IMR-90 (cell line): ENCODE measurements at regions not wholly inside any gene's neighbourhood (a gene's known extent, or its start where the extent isn't known, plus 50 kb on each side); places are given as distances from the start of the nearest gene placed in this dataset.

Experiments used
- ATAC-seq: fragments of 200-7000 bp; cut with Tn5 transposase; 2 replicates; pipeline ENCODE4 v1.9.1; 2020; ENCODE audit warnings: low read depth, mild to moderate bottlenecking, moderate library complexity
- BruUV-seq: library from RNA; stranded (reverse); fragments of 400-500 nt; replicated peaks from 2 replicates; lab custom pipeline; 2021; lab: Mats Ljungman, UMichigan
- CTCF ChIA-PET: fragments of 300-600 bp; formaldehyde crosslinking; extraction: SDS; loops from one replicate; lab custom pipeline; 2021; ENCODE audit warnings: antibody characterized with exemption; lab: Yijun Ruan, JAX
- POLR2A ChIA-PET: fragments of 300-600 bp; sonication (Branson Sonifier 250); formaldehyde crosslinking; loops from one replicate; lab custom pipeline; 2022; ENCODE audit warnings: antibody characterized with exemption; ENCODE audit not compliant: unreplicated experiment; lab: Charles Lee
- DNase-seq: peaks from one replicate; pipeline ENCODE4 v3.0.0; 2013
- H2AFZ ChIP-seq: replicated peaks from 2 replicates; pipeline ENCODE3; 2013; ENCODE audit warnings: low read length, mild to moderate bottlenecking; ENCODE audit not compliant: poor library complexity
- H2AK5ac ChIP-seq: 2 replicates; pipeline ENCODE4 v1.6.1; 2013; ENCODE audit warnings: low read depth, low read length, inconsistent platforms
- H2AK9ac ChIP-seq: replicated peaks from 2 replicates; pipeline ENCODE3; 2013; ENCODE audit warnings: mild to moderate bottlenecking, low read depth, low read length, moderate library complexity; ENCODE audit not compliant: poor library complexity
- H2BK120ac ChIP-seq: 2 replicates; pipeline ENCODE4 v1.6.1; 2013; ENCODE audit warnings: low read depth, low read length, inconsistent platforms
- H2BK15ac ChIP-seq: 3 replicates; pipeline ENCODE4 v1.6.1; 2013; ENCODE audit warnings: low read depth, low read length, inconsistent platforms
- H2BK20ac ChIP-seq: 2 replicates; pipeline ENCODE4 v1.6.1; 2013; ENCODE audit warnings: low read depth, mild to moderate bottlenecking, inconsistent platforms, low read length, moderate library complexity
- H2BK5ac ChIP-seq: 2 replicates; pipeline ENCODE4 v1.6.1; 2013; ENCODE audit warnings: mild to moderate bottlenecking, low read depth, low read length, inconsistent platforms; ENCODE audit not compliant: poor library complexity, severe bottlenecking
- H3K14ac ChIP-seq: replicated peaks from 2 replicates; pipeline ENCODE4 v1.6.1; 2013; ENCODE audit warnings: low read depth, low read length, inconsistent platforms
- H3K18ac ChIP-seq: 2 replicates; pipeline ENCODE4 v1.6.1; 2013; ENCODE audit warnings: low read depth, low read length, control low read depth
- H3K23ac ChIP-seq: 2 replicates; pipeline ENCODE4 v1.6.1; 2013; ENCODE audit warnings: low read depth, low read length, inconsistent platforms
- H3K27ac ChIP-seq: 2 replicates; pipeline ENCODE4 v1.5.1; 2013; ENCODE audit warnings: mild to moderate bottlenecking, control low read depth, low read length; ENCODE audit not compliant: insufficient read depth
- H3K27me3 ChIP-seq: 2 replicates; pipeline ENCODE4 v1.6.1; 2013; ENCODE audit warnings: low read length; ENCODE audit not compliant: control insufficient read depth, insufficient read depth
- H3K36me3 ChIP-seq: 2 replicates; pipeline ENCODE4 v1.6.1; 2013; ENCODE audit warnings: low read length, mixed read lengths; ENCODE audit not compliant: control insufficient read depth, insufficient read depth
- H3K4ac ChIP-seq: 2 replicates; pipeline ENCODE4 v1.6.1; 2013; ENCODE audit warnings: low read depth, low read length, inconsistent platforms
- H3K4me1 ChIP-seq: 2 replicates; pipeline ENCODE4 v1.6.1; 2013; ENCODE audit warnings: low read length, mixed read lengths; ENCODE audit not compliant: control insufficient read depth, insufficient read depth
- H3K4me2 ChIP-seq: 2 replicates; pipeline ENCODE4 v1.6.1; 2013; ENCODE audit warnings: low read depth, mild to moderate bottlenecking, control low read depth, low read length, moderate library complexity
- H3K4me3 ChIP-seq: 2 replicates; pipeline ENCODE4 v1.5.1; 2013; ENCODE audit warnings: low read depth, mild to moderate bottlenecking, control low read depth, low read length, moderate library complexity; ENCODE audit not compliant: insufficient read depth
- H3K56ac ChIP-seq: 2 replicates; pipeline ENCODE4 v1.6.1; 2013; ENCODE audit warnings: low read length, inconsistent platforms; ENCODE audit not compliant: insufficient read depth; ENCODE audit errors: extremely low read depth
- H3K79me1 ChIP-seq, 2 experiments: 2 replicates each; pipeline ENCODE4 v1.6.1; 2013; ENCODE audit warnings: low read length in 2 of 2, inconsistent platforms in 1 of 2, low read depth in 1 of 2
- H3K9ac ChIP-seq: 2 replicates; pipeline ENCODE4 v1.6.1; 2013; ENCODE audit warnings: low read depth, low read length, control low read depth
- H3K9me1 ChIP-seq: 2 replicates; pipeline ENCODE4 v1.6.1; 2013; ENCODE audit warnings: low read length, inconsistent platforms; ENCODE audit not compliant: insufficient read depth
- H3K9me3 ChIP-seq: 2 replicates; pipeline ENCODE4 v1.6.1; 2013; ENCODE audit warnings: low read length; ENCODE audit not compliant: control insufficient read depth, insufficient read depth
- H4K20me1 ChIP-seq: 2 replicates; pipeline ENCODE4 v1.6.1; 2013; ENCODE audit warnings: low read length, inconsistent platforms; ENCODE audit not compliant: insufficient read depth
- H4K5ac ChIP-seq: 2 replicates; pipeline ENCODE4 v1.6.1; 2013; ENCODE audit warnings: mild to moderate bottlenecking, low read depth, low read length, control low read depth
- H4K8ac ChIP-seq, 2 experiments: 2 replicates each; pipeline ENCODE4 v1.6.1; 2013; ENCODE audit warnings: low read depth in 2 of 2, low read length in 2 of 2, control low read depth in 1 of 2, inconsistent platforms in 1 of 2
- H4K91ac ChIP-seq: 2 replicates; pipeline ENCODE4 v1.6.1; 2013; ENCODE audit warnings: low read depth, low read length, inconsistent platforms; ENCODE audit not compliant: insufficient read depth
- CEBPB ChIP-seq: IDR thresholded peaks from 2 replicates; pipeline ENCODE4 v1.6.1; 2012; ENCODE audit warnings: low read depth, low read length, improper control_type of control experiment
- CHD1 ChIP-seq: IDR thresholded peaks from 2 replicates; pipeline ENCODE4 v1.6.1; 2012; ENCODE audit warnings: low read depth, low read length, improper control_type of control experiment
- FOS ChIP-seq: fragments of 150-350 bp; IDR thresholded peaks from 2 replicates; pipeline ENCODE4 v1.6.1; 2016; ENCODE audit warnings: low read depth, low read length
- MAFK ChIP-seq: IDR thresholded peaks from 2 replicates; pipeline ENCODE4 v1.6.1; 2012; ENCODE audit warnings: low read depth, low read length, improper control_type of control experiment
- MAZ ChIP-seq: IDR thresholded peaks from 2 replicates; pipeline ENCODE4 v1.6.1; 2012; ENCODE audit warnings: low read depth, mild to moderate bottlenecking, low read length, improper control_type of control experiment, moderate library complexity, borderline replicate concordance
- MXI1 ChIP-seq: IDR thresholded peaks from 2 replicates; pipeline ENCODE4 v1.6.1; 2012; ENCODE audit warnings: low read depth, mild to moderate bottlenecking, low read length, moderate library complexity, borderline replicate concordance
- NFE2L2 ChIP-seq: fragments of 150-350 bp; IDR thresholded peaks from 2 replicates; pipeline ENCODE4 v1.6.1; 2016; ENCODE audit warnings: low read depth, mild to moderate bottlenecking, low read length
- POLR2A ChIP-seq: IDR thresholded peaks from 2 replicates; pipeline ENCODE4 v1.6.1; 2012; ENCODE audit warnings: mild to moderate bottlenecking, low read depth, low read length
- RAD21 ChIP-seq: IDR thresholded peaks from 2 replicates; pipeline ENCODE4 v1.6.1; 2012; ENCODE audit warnings: low read length, improper control_type of control experiment
- RFX5 ChIP-seq: IDR thresholded peaks from 2 replicates; pipeline ENCODE4 v1.8.0; 2012; ENCODE audit warnings: low read depth, mild to moderate bottlenecking, low read length, moderate library complexity
- SMC3 ChIP-seq: fragments of 150-350 bp; IDR thresholded peaks from 2 replicates; pipeline ENCODE4 v1.6.1; 2016; ENCODE audit warnings: low read depth, mild to moderate bottlenecking, antibody characterized with exemption, low read length, moderate library complexity
- WGBS, 2 experiments: methylation state at CpG; one replicate each; pipeline versions ENCODE4 v1.1.5 to v1.1.7; 2013; ENCODE audit warnings: missing lambda C conversion rate in 2 of 2; ENCODE audit not compliant: insufficient read length in 1 of 2; ENCODE audit errors: extremely low coverage in 2 of 2; 5-methylcytosine and 5-hydroxymethylcytosine counted together
- dilution Hi-C: fragments of 300-500 bp; cut with HindIII; formaldehyde crosslinking; loops from one replicate; pipeline ENCODE4 v1.14.3; 2018; ENCODE audit warnings: low sequenced_read_pairs; ENCODE audit not compliant: unreplicated experiment
- in situ Hi-C: fragments of 300-500 bp; cut with MboI; formaldehyde crosslinking; loops from 3 replicates; pipeline ENCODE4 v1.14.3; 2019; ENCODE audit warnings: low sequenced_read_pairs, inconsistent platforms, mixed read lengths
- intact Hi-C: fragments of 100-400 bp; cut with micrococcal nuclease; formaldehyde crosslinking; loops from 2 replicates; pipeline ENCODE4 v1.10.0; 2022
- TF ChIP-seq, protein P1 (sequence below): fragments of 150-350 bp; IDR thresholded peaks from 2 replicates; pipeline ENCODE4 v1.6.1; 2016; ENCODE audit warnings: low read depth, mild to moderate bottlenecking, low read length, moderate library complexity, borderline replicate concordance
- TF ChIP-seq, protein P2 (sequence below): fragments of 150-350 bp; IDR thresholded peaks from 2 replicates; pipeline ENCODE4 v1.6.1; 2017; ENCODE audit warnings: mild to moderate bottlenecking, antibody characterized with exemption, low read length, low read depth

DNA sequence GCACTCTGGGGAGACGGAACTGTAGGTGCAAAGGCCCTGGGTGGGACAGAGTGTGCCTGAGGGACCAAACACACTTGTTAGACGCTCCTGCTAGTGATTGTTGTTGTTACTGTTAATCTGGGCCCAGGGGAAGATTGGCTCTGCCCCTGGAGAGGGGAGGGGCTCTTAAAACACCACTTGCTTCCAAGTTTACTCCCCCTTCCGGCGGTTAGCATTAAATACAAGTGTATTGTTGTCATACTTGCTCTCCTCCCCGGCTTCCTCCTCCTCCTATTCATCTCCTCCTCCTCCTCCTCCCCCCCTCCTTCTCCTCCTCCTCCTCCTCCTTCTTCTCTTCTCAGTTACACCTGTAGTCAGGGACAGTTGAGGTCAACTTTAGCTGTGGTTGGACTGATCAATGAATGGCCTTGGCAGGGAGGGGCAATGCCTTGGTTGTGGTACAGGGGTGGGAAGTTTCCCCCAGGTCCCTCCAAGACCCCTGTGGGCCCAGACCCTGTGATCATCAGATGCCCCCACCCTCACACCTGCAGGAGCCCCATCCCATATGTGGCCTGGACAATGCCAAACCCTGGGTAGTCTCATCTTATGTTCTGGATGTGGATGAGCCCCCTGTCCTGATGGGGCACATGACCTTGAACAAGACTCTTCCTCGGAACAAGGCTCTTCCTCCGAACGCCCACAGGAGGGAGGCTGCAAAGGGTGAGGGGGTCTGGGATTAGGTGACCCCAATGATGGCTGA lies 217.3 kb downstream of the PTPRU start (continued):
- TF ChIP-seq FOS: no peak

DNA sequence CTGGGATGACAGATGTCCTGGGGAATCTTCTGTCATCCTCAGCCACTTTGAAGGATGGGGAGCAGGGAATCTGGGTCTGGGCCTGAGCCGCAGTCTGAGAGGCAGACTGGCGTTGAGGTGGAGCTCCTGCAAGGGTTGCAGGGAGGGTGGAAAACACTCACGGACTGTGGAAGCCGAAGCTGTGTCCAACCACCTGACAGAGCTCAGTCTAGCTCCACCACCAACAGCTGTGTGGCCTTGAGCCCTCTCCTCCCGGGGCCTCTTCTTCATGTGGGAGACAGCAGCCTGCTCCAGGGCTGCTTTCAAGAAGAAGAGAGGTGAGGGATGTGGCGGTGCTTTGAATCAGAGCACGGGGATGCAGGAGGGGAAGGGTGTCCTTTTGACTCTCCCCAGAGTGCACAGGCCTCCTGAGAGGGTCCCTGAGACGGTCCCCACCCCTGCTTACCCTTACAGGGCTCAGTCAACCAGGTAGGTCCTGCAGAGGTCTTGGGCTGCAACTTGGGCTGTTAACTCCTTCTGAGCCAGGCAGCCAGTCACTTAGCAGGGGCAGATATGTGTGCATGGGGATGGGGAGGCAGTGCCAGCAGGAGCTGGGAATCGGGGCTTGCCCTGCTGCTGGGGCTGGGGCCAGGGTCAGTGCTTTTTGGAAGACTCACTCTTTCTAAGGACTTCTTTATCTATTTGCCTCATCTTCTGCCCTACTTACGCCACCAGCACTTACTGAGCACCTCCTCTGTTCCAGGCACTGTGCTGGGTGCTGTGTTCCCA lies 216.3 kb downstream of the PTPRU start:
- ATAC-seq: no peak
- Histone ChIP-seq H3K23ac (no peak overlapping the region), H3K27me3 (no peaks in the 10 kb centered on the region; the same call in 1 of the 2 replicates), H4K20me1 (no peaks in the 10 kb centered on the region), H2BK5ac (no peak overlapping the region), H3K27ac (no peak overlapping the region), H3K4me3 (no peak overlapping the region), H4K91ac (no peak overlapping the region), H4K5ac (no peak overlapping the region), H2BK15ac (no peak overlapping the region), H2AK5ac (no peak overlapping the region), H4K8ac (no peak overlapping the region), H3K9me1 (no peaks in the 10 kb centered on the region), H3K4ac (no peak overlapping the region), H3K9me3 (no peaks in the 10 kb centered on the region), H2BK20ac (no peak overlapping the region), H3K18ac (no peak overlapping the region), H3K4me1 (no peaks in the 10 kb centered on the region), H2AK9ac (no peak overlapping the region), H2BK120ac (no peak overlapping the region), H3K56ac (no peak overlapping the region), H3K14ac (no peak overlapping the region), H3K4me2 (no peak overlapping the region), H2AFZ (peak overlapping the region; percentile 43), H3K36me3 (no peaks in the 10 kb centered on the region), H3K79me1 (no peaks in the 10 kb centered on the region), H3K9ac (no peak overlapping the region)
- no peak for TF ChIP-seq RAD21
- no peak for TF ChIP-seq POLR2A
- no peak for TF ChIP-seq NFE2L2
- TF ChIP-seq MAFK: no peak
- TF ChIP-seq CHD1: no peak
- TF ChIP-seq MAZ: no peak
- no peak for TF ChIP-seq CEBPB
- TF ChIP-seq MXI1: no peak
- TF ChIP-seq SMC3: no peak
- no peak for TF ChIP-seq RFX5
- TF ChIP-seq, protein P1, sequence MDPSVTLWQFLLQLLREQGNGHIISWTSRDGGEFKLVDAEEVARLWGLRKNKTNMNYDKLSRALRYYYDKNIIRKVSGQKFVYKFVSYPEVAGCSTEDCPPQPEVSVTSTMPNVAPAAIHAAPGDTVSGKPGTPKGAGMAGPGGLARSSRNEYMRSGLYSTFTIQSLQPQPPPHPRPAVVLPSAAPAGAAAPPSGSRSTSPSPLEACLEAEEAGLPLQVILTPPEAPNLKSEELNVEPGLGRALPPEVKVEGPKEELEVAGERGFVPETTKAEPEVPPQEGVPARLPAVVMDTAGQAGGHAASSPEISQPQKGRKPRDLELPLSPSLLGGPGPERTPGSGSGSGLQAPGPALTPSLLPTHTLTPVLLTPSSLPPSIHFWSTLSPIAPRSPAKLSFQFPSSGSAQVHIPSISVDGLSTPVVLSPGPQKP: no peak
- TF ChIP-seq, protein P2, sequence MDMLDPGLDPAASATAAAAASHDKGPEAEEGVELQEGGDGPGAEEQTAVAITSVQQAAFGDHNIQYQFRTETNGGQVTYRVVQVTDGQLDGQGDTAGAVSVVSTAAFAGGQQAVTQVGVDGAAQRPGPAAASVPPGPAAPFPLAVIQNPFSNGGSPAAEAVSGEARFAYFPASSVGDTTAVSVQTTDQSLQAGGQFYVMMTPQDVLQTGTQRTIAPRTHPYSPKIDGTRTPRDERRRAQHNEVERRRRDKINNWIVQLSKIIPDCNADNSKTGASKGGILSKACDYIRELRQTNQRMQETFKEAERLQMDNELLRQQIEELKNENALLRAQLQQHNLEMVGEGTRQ: no peak
- intact Hi-C loops (loop anchor here (1.0 kb wide), 1 partner anchor 216 kb away; the partner anchor contains the start of gene PTPRU), dilution Hi-C loops (no loop called here), in situ Hi-C loops (loop anchor here (10.0 kb wide), 1 partner anchor 208 kb away; no protein-coding TSS in a partner anchor)
- ChIA-PET POLR2A (no interaction called here), CTCF (no interaction called here)
- DNase-seq: no peak
- BruUV-seq: no TSS peak
- WGBS, 2 experiments: no CpG with 5 or more reads among the region's 10 CpGs
